NCI-H1694 (cell line): ENCODE measurements at regions not wholly inside any gene's neighbourhood (a gene's known extent, or its start where the extent isn't known, plus 50 kb on each side); places are given as distances from the start of the nearest gene placed in this dataset.
A peak's percentile ranks its signal among the peaks of the same experiment; 100 is the strongest.
"Not testable (repeated sequence)": the region's sequence is repeated elsewhere in the genome, so short reads cannot be mapped to it uniquely, and the experiment has no call there.

Experiments
- DNase-seq: peaks from one replicate; lab custom pipeline; 2025; lab: John Stamatoyannopoulos, UW

GRCh38 chr2:129550536-129550935, 428.9 kb upstream of the RAB6C start:
- no peak for DNase-seq

GRCh38 chr2:129554373-129554772, 425.1 kb upstream of the RAB6C start:
- no peak for DNase-seq

DNA sequence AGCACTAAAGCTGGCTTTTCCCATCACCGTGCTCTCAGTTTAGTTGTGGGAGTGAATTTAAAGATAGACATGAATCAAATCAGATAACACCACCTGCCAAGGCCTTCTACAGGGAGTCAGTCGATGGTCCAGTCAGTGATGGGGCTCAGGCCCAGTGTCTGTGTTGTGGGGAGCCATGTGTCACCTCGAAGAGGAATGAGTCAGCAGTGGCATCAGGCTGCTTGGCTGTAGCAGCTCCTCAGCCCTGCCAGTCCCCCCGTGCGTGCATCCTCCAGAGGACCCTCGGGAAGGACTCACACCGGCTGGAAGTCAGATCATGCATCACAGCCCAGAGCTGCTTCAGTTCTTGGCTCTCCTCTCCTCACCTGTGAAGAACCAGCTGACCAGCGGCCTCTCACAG, 420.4 kb upstream of the RAB6C start:
- no peak for DNase-seq

GRCh38 chr2:129565551-129566109, 413.8 kb upstream of the RAB6C start:
- no peak for DNase-seq

DNA sequence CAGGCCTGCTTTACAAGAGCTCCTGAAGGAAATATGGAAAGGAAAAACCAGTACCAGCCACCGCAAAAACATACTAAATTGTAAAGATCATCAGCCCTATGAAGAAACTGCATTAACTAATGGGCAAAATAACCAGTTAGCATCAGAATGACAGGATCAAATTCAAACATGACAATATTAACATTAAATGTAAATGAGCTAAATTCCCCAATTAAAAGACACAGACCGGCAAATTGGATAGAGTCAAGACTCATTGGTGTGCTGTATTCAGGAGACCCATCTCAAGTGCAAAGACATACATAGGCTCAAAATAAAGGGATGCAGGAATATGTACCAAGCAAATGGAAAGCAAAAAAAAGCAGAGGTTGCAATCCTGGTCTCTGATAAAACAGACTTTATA, 408.7 kb upstream of the RAB6C start:
- not testable (repeated sequence) for DNase-seq

DNA sequence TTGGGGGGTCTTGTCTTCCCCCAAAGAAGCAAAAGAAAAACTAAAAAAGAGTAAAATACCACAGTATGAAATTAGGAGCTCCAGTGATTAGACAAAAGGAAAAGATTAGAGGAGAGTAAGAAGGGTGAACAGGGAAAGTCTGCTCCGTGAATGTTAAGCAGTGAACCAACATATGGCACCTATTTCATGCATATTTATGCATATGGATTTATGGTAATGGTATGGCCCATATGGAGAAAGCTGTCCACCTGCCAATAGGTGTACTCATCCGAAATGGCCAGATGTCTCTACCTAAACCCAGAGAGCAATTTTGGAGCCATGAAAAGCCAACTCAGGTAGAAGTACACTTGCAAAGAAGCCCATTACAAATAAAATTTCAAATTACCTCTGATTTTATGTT, 404.0 kb upstream of the RAB6C start:
- DNase-seq, result peak; percentile 22

- no peak for DNase-seq
Observed at GRCh38 chr2:129575880-129576279, 403.6 kb upstream of the RAB6C start.

DNA sequence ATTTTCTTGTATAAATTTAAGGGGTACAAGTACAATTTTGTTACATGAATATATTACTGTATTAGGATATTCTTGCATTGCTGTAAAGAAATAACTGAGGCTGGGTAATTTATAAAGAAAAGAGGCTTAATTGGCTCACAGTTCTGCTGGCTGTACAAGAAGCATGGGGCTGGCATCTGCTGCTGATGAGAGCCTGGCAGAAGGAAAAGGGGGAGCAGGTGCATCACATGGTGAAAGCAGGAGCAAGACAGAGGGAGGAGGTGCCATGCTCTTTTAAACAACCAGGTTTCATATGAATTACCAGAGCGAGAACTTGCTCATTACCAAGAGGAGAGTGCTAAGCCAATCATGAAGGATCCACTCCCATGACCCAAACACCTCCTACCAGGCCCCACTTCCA, 399.5 kb upstream of the RAB6C start:
- no peak for DNase-seq

DNA sequence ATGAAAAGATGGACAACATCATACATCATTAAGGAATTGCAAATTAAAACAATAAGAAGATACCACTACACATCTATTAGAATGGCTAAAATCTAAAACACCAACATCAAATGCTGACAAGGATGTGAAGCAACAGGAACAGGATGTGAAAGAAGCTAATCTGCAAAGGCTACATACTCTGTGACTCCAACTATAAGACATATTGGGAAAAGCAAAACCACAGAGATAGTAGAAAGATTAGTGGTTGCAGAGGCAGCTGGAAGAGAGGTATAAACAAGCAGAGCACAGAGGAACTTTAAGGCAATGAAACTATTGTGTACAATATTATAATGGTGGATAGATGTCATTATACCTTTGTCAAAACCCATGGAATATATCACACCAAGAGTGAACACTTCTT, 393.7 kb upstream of the RAB6C start:
- DNase-seq, result no peak

DNA sequence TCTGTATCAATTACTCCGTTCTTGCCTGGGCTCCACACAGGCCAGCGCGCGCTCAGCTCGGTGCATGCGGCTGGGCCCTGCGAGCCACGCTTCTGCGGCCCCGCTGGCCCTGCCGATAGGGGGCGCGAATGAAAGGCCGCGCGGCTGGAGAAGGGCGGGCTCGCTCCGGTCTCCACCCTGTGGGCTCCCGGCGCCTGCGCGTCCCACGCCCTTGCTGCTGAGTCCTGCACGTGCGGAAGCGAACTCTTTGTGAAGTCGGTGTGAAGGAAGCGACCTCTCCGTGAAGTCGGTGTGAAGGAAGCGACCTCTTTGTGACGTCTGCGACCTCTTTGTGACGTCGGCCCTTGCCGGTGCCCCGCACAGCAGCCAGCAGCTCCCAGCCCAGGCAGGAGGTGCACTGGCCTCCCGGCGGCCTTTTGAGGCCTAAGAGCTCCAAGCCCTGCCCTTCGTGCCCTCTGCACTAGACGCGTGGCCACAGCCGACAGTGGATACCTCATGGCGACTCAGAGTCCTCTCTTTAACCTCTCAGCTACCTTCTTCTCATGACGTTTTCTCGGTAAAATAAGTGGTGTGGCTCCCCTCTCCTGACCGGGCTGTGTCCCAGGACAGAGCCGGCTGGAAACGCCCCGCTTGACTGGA, 391.9 kb upstream of the RAB6C start:
- no peak for DNase-seq

DNA sequence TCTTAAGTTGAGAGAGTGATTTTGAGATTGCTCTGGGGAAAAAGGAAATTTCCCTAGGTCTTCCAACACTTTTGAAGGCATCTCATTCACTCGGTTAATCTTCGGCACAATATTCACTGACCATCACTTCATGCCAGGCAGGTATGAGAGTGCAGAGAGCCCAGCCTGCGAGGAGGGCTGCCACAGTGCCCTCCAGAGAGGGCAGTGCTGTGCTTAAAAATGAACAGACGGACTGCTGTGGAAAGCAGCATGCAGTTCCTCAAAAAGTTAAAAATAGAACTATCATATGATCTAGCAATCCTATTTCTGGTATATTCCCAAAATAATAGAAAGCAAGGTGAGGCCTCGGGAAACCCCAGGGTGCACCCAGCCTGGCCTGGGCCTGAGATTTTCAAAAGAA, 374.9 kb upstream of the RAB6C start:
- no peak for DNase-seq

DNA sequence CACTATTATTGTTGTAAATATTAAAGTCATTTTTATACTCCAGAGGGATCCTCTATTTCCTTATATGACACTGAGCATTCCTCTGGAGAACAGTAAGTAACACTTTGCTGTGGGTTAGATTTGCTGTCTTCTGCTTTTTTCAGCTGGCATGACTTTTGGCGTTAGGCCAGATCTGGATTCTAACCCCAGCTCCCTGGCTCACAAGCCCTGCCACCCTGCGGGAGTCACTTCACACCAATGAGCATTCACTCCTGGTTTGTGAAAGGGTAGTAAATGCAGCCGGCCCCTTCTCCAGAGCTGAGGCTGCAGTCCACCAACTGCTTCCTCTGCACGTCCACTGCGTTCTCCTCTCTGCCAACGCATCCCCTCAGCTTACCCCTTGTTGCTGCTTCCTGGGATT, 373.8 kb upstream of the RAB6C start:
- DNase-seq, result no peak

DNA sequence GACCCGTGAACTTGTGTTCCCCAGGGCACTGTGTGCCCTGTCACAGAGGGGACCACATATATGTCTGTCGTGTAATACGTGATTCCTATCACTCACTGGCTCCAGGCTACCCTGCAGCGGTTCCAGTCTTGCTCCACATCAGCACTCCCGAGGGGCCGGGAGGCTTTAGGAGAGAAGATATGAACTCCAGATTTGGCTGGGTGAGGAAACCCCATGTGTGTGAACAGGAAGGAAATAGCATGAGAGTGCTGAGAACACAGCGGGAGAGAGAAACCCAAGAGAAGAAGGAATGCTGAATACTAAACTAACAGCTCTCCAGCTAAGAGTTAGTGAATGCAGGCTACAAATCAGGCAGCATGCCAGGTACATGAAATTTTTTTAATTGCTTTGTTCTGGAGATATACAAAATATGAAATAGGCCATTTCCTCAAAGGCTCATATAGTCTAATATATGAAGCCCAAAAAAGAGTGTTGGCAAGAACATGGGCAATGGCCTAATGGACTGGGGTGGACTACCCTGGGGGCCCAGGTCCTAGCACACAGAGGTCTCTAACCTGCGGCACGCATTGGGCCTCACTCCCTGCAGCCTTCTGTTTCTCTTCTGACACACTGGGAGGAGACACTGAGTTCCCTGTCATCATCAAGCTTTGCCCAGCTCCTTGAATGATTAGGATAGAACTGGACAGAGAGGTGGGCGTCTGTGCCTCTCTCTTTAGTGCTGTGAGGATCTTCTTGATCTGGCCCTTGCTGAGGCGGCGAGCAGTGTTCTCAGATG, 372.8 kb upstream of the RAB6C start:
- DNase-seq, result no peak

DNA sequence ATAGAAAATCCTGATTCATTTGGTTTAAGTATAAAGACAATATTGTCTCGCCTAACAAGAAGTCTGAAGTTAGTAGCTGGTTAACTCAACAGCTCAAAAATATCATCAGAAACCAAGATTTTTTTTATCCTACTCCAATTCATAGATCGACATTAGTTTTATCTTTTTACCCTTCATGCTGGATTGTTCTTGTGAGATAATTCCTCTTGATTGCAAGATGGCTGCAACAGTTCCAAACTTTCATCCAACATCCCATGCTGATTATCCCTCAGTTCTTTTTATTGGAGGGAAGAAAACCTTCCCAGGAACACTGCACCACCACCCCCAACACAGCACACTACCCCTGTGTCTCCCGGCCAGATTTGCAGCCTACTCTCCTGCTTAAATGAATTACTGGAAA, 370.2 kb upstream of the RAB6C start:
- no peak for DNase-seq

- no peak for DNase-seq
Observed at GRCh38 chr2:129610766-129611165, 368.7 kb upstream of the RAB6C start.

DNA sequence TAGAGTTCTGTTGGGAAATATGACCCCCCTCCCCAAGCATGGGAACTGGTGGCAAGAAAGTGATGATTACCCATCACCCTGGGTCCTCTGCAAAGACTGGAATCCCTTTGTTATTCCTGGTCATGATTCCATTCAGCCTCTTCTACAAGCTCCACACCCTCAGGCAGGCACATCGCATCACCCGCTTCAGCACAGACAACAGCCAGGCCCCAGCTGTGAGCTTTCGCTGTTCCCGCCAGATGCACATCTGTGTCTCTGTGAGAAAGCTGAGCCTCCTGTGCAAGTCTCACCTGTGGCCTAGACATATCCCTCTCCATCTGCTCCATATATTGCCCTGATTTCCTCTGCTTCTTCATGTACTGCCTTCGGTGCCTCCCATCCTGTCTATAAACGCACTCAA, 368.0 kb upstream of the RAB6C start:
- DNase-seq, result no peak

DNA sequence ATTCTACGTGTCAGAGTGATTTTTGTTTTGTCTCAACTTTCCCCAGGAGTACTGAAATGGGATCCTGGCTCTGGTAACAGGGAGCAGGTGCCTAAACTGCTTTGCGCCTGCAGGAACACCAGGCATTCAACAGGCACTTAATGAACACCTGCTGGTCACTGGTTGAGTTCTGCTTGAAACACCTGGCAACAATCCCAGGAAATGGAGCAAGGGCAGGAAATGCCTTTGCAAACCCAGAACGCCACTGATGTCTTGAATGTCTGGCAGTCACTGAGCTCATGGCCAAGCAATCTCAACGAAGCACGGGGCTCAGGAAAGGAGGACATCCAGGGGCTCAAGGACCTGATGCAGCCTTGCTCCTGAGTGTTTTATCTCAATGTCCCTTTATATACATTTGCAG, 360.0 kb upstream of the RAB6C start:
- no peak for DNase-seq

- no peak for DNase-seq
Observed at GRCh38 chr2:129620411-129620810, 359.1 kb upstream of the RAB6C start.

DNA sequence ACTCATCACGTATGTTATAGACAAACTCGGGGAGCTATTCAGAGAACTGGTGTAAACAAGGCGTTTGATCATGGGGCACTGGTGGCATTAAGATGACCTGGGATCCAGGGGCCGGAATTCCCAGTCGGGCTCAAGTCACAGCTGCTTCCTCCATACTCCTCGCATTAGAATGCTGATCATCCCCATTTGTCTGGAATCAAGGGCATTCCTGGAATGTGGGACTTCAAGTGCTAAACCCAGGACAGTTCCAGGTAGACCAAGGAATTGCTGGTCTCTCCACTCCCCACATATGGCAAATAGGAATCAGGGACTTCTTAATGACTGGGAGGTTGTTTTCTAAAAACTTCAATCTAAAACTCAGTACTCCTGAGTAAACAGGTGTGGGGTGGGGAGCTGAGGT, 355.7 kb upstream of the RAB6C start:
- DNase-seq, result no peak

- DNase-seq, result no peak
Observed at GRCh38 chr2:129627437-129627836, 352.0 kb upstream of the RAB6C start.

GRCh38 chr2:129636692-129637091, 342.8 kb upstream of the RAB6C start:
- DNase-seq, result no peak

DNA sequence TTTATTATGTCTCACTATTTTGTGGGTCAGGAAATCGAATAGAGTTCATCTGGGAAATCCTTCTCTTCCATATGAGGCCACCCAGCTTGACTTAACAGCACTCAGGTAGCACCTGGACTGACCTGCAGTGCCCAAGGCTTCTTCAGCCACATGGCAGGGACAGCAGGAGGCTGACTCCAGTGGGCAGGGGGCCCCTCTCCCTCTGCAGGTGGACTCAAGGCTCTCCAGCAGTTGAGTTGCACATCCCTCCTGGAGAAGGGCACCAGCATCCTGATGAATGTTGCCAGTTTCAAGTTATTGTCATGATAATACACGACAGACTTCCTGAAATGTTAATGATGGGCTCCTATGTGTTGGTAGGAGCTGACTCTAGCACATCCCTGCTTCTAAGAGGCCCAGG, 338.1 kb upstream of the RAB6C start:
- no peak for DNase-seq

- no peak for DNase-seq
Observed at GRCh38 chr2:129642526-129643043, 336.9 kb upstream of the RAB6C start.
